HL-60 (cell line): ENCODE measurements at regions not wholly inside any gene's neighbourhood (a gene's known extent, or its start where the extent isn't known, plus 50 kb on each side); places are given as distances from the start of the nearest gene placed in this dataset.
A peak's percentile ranks its signal among the peaks of the same experiment; 100 is the strongest.

Experiments used
- DNase-seq, 2 experiments: peaks; one replicate each; pipeline ENCODE4 v3.0.0-alpha.2; 2010 to 2020; ENCODE audit warnings: low read depth in 1 of 2, low spot score in 1 of 2
- H3K27ac ChIP-seq: fragments of 250-450 bp; sonication (Bioruptor Pico); replicated peaks from 2 replicates; pipeline ENCODE4 v1.5.1; 2020; ENCODE audit warnings: mild to moderate bottlenecking, moderate library complexity
- H3K27me3 ChIP-seq: fragments of 250-450 bp; sonication (Bioruptor Pico); 2 replicates; pipeline ENCODE4 v1.5.1; 2021; ENCODE audit warnings: mild to moderate bottlenecking, moderate library complexity; ENCODE audit not compliant: insufficient read depth, poor library complexity, severe bottlenecking
- H3K4me3 ChIP-seq: replicated peaks from 2 replicates; pipeline ENCODE4 v1.5.1; 2011; ENCODE audit warnings: mild to moderate bottlenecking, control low read depth, low read length; ENCODE audit not compliant: insufficient read depth
- GABPA ChIP-seq: IDR thresholded peaks from 2 replicates; pipeline ENCODE4 v1.6.1; 2012; ENCODE audit warnings: low read depth
- POLR2AphosphoS5 ChIP-seq: IDR thresholded peaks from 2 replicates; pipeline ENCODE4 v1.6.1; 2012; ENCODE audit warnings: low read depth
- SPI1 ChIP-seq: IDR thresholded peaks from 2 replicates; pipeline ENCODE4 v1.6.1; 2012; ENCODE audit warnings: low read depth, mild to moderate bottlenecking, borderline replicate concordance
- TF ChIP-seq, protein P1 (sequence below): IDR thresholded peaks from one replicate; pipeline ENCODE4 v1.5.1; 2011; ENCODE audit warnings: low read length, control low read depth, inconsistent platforms; ENCODE audit not compliant: insufficient read depth
- TF ChIP-seq, protein P2 (sequence below): IDR thresholded peaks from 2 replicates; pipeline ENCODE4 v1.6.1; 2012; ENCODE audit warnings: low read depth; ENCODE audit not compliant: insufficient replicate concordance

DNA sequence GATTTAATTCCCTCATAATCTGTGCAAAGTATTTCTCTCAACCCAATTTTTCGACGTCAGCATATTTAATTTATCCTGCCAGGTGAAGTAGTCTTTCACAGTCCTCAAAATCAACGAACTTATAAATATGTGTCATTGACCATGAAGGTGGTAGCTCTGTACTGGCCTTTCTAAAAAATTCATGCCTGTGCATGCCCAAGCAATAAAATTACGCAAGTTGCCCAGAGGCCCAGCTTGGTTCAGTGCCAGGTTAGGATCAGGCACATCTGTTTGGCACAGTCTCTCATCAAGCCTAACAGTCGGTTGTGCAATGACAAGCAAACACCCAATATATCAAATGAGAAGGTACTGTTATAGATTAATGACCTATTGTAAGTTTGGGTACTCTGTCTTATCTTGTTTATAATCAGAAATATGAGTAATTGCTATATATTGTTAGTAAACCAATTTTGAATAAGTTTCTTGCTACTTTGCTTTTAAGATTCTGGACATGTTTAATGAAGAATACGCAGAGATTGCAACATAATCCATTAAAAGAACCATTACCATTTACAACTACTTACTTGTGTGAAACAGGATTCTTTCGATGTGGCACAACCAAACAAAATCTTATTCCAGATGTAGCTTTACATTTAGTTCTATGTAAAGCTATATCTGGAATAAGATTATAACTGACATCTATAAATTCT lies 159.0 kb upstream of the IL12A start:
- Histone ChIP-seq H3K4me3 (no peak overlapping the region), H3K27me3 (no peaks in the 10 kb centered on the region), H3K27ac (no peak overlapping the region)
- TF ChIP-seq POLR2AphosphoS5 = peak; percentile 43; the same call in 1 of the 2 replicates
- TF ChIP-seq, protein P1, sequence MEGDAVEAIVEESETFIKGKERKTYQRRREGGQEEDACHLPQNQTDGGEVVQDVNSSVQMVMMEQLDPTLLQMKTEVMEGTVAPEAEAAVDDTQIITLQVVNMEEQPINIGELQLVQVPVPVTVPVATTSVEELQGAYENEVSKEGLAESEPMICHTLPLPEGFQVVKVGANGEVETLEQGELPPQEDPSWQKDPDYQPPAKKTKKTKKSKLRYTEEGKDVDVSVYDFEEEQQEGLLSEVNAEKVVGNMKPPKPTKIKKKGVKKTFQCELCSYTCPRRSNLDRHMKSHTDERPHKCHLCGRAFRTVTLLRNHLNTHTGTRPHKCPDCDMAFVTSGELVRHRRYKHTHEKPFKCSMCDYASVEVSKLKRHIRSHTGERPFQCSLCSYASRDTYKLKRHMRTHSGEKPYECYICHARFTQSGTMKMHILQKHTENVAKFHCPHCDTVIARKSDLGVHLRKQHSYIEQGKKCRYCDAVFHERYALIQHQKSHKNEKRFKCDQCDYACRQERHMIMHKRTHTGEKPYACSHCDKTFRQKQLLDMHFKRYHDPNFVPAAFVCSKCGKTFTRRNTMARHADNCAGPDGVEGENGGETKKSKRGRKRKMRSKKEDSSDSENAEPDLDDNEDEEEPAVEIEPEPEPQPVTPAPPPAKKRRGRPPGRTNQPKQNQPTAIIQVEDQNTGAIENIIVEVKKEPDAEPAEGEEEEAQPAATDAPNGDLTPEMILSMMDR = no peak
- peak; percentile 58 to 88 for DNase-seq

DNA sequence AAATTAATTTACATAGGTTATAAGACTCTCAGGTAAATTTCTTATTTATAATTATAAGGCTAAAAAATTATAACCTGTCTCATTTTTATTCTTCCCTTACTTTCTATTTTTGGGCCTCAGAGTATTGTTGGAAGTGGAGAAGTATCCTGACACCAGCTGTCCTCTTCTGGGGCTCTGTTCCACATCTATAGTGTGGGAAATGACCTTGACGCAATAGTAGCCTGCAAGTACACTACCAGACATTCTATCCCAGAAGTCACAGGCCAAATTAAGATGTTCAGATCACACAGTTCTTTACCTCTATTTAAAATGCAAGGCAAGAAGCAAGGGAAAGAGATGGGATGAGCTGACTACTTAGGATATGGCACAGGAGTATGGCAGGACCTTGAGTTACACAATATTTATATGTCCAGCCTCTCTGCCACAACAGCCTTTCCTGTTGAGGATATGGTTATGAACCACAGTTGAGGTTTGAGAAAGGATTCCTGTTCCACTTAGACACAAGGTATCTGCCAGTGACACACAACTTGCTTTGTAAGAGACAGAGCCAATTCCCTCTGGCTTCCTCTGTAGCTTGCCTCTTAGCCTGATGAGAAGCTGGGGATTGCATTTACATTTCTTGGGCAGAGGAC lies 158.0 kb upstream of the IL12A start:
- H3K27me3 ChIP-seq = no peaks in the 10 kb centered on the region
- TF ChIP-seq POLR2AphosphoS5 (no peak), SPI1 (no peak), GABPA (no peak)
- TF ChIP-seq, protein P1 = no peak
- TF ChIP-seq, protein P2, sequence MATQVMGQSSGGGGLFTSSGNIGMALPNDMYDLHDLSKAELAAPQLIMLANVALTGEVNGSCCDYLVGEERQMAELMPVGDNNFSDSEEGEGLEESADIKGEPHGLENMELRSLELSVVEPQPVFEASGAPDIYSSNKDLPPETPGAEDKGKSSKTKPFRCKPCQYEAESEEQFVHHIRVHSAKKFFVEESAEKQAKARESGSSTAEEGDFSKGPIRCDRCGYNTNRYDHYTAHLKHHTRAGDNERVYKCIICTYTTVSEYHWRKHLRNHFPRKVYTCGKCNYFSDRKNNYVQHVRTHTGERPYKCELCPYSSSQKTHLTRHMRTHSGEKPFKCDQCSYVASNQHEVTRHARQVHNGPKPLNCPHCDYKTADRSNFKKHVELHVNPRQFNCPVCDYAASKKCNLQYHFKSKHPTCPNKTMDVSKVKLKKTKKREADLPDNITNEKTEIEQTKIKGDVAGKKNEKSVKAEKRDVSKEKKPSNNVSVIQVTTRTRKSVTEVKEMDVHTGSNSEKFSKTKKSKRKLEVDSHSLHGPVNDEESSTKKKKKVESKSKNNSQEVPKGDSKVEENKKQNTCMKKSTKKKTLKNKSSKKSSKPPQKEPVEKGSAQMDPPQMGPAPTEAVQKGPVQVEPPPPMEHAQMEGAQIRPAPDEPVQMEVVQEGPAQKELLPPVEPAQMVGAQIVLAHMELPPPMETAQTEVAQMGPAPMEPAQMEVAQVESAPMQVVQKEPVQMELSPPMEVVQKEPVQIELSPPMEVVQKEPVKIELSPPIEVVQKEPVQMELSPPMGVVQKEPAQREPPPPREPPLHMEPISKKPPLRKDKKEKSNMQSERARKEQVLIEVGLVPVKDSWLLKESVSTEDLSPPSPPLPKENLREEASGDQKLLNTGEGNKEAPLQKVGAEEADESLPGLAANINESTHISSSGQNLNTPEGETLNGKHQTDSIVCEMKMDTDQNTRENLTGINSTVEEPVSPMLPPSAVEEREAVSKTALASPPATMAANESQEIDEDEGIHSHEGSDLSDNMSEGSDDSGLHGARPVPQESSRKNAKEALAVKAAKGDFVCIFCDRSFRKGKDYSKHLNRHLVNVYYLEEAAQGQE = no peak
- no peak overlapping the region for H3K4me3 ChIP-seq
- DNase-seq = peak; percentile 20 to 31
- no peak overlapping the region for H3K27ac ChIP-seq

DNA sequence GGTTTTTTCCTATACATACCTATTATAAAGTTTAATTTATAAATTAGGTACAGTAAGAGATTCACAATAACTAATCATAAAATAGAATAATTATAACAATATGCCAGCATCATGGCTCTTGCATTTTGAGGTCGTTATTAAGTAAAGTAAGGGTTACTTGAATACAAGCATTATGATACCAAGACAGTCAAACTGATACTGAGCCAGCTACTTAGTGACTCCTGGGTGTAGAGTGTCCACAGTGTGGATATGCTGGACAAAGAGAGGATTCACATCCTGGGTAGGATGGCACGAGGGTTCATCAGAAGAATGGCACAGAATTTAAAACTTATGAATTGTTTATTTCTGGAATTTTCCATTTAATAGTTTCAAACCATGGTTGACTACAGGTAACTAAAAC lies 157.2 kb upstream of the IL12A start:
- H3K27me3 ChIP-seq = no peaks in the 10 kb centered on the region
- H3K4me3 ChIP-seq = no peak overlapping the region
- DNase-seq = no peak
- no peak overlapping the region for H3K27ac ChIP-seq
- no peak for TF ChIP-seq POLR2AphosphoS5
- TF ChIP-seq SPI1 = no peak
- TF ChIP-seq GABPA = no peak
- TF ChIP-seq, protein P1 = no peak

DNA sequence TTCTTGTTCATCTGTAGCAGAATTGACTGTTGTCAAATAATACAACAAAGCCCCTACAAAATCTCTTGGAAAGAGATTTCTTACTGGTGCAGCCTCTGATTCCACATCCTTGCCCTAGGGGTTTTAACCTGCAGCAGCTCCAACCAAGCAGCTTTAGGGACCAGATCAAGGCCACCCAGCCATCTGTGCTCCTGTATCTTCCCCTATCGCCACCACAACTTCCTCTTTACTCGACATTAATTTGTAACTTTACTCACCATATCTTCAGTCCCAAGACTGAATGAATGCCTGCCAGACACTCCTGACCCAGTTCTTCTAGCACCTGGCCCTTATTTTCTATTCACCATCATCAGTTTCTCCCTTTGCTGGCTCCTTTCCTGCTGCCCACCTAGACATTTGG lies 156.6 kb upstream of the IL12A start:
- H3K27ac ChIP-seq = no peak overlapping the region
- DNase-seq = peak; percentile 24 to 71
- peak; percentile 41; the same call in 1 of the 2 replicates for TF ChIP-seq SPI1
- TF ChIP-seq, protein P1 = no peak

More for the DNA sequence above, 156.6 kb upstream of the IL12A start:
- Histone ChIP-seq H3K4me3 (no peak overlapping the region), H3K27me3 (no peaks in the 10 kb centered on the region)
